ENCODE measurements at regions not wholly inside any gene's neighbourhood (a gene's known extent, or its start where the extent isn't known, plus 50 kb on each side); places are given as distances from the start of the nearest gene placed in this dataset.
A peak's percentile ranks its signal among the peaks of the same experiment; 100 is the strongest.
"Not testable (repeated sequence)": the region's sequence is repeated elsewhere in the genome, so short reads cannot be mapped to it uniquely, and the experiment has no call there.

GRCh38 chr4:153906231-153906630 is 117.3 kb upstream of the SFRP2 start:
- DNase-seq (ENCODE audit: missing footprints) = no peak
- no peak for ATAC-seq
- intact Hi-C loops (cut with DNase I) = no loop called here

- intact Hi-C loops (cut with DNase I) = no loop called here
- ATAC-seq = peak; percentile 94
- DNase-seq (ENCODE audit: missing footprints) = no peak
Measured at GRCh38 chr4:153905231-153905630, 116.3 kb upstream of the SFRP2 start.

DNA sequence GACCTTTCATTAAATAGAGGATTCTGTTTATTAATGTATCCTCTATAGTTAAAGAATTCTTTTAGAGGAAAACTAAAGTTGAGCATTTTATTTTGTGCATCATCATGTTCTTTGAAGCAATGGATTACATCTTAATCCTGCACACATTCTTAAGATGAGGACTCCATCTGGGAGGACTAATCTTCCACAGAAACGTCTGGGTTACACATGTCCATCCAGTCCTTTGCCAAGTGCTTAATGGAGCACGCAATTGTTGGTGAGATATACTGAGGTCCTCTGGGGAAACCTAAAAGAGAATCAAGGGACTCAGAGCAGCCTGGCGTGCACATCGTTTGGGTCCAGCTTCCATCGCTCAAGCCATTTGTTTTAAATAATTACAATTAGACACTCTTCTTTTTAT is 115.1 kb upstream of the SFRP2 start:
- intact Hi-C loops (cut with DNase I) = no loop called here
- DNase-seq (ENCODE audit: missing footprints) = no peak
- no peak for ATAC-seq

DNA sequence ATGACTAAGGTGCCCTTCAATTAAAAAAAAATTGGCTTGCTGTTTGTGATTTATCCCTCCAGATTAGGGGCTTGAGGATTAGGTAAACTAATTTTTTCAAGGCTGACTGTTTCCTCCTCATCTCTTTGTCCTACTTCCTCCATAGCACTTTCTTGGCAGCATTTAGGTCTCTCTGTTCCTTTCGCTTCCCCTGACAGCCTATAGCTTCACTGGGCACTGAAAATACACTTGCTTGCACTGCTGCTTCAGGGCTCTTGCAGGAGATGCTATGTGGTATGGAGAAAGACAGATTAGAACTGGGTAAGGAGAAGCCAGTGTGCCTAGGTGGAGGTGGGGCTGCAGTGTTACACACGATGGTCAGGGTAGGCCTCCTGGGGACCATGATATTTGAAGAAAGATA is 112.3 kb upstream of the SFRP2 start:
- DNase-seq (ENCODE audit: missing footprints) = no peak
- intact Hi-C loops (cut with DNase I) = no loop called here
- ATAC-seq = no peak

DNA sequence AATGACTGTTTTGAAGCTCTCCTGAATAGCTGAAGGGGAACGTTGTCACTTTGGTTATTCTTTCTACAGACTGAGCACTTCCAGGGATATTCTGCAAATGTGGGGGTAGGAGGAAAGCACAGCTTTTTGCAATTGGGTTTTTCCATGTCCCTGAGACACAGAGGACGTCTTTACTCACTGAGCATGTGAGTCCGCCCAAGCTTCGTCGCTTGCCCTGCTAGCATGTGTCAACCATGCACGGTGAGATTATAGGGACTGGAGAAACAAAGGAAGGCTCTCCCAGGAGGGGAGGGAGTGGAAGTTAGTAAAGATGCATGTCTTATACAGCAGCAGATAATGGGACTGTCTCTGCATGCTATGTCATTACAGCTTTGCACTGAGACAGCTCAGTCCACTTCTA is 111.5 kb upstream of the SFRP2 start:
- intact Hi-C loops (cut with DNase I) = no loop called here
- DNase-seq (ENCODE audit: missing footprints) (no peak), ATAC-seq (no peak)

DNA sequence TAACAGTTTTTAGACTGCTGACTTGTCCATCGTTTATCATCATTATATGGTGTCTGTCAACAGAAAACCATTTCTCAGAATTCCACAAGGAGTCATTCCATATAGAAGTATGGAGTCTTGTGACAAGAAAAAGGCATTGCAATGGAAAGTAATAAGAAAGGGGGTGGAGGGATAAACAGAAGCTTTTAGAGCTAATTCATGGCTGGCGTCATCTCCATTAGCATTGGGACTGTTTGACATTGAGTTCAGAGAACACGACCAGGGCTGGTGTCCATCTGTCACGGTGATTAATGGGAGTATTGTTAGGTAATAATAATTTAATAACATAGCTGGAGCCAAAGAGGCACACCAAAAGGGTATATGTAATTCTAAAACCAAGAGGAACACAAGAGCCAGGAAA is 101.9 kb upstream of the SFRP2 start:
- DNase-seq (ENCODE audit: missing footprints) (no peak), ATAC-seq (no peak)
- intact Hi-C loops (cut with DNase I) = no loop called here

DNA sequence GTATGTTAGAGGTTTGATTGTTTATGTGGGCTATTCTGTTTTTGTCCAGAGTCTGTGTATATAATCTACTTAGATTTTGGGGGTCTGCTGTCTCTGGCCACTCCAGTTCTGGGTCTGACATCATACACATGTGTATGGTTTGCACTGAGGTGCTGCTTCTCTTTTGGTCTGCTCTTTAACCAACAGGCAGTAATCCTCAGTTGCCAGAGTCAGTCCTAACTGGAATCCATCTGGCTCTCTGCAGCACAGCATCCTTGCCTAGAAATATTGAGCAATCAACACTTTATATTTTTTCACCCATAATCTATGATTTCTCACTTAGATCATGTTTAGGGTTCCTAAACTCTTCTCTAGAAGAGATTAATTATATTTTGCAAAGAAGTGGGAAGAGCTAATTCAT is 98.3 kb upstream of the SFRP2 start:
- DNase-seq (ENCODE audit: missing footprints) = no peak
- intact Hi-C loops (cut with DNase I) = no loop called here
- ATAC-seq = no peak

- DNase-seq (ENCODE audit: missing footprints) (no peak), ATAC-seq (no peak)
- intact Hi-C loops (cut with DNase I) = no loop called here
Measured at GRCh38 chr4:153884325-153884724, 95.4 kb upstream of the SFRP2 start.

- intact Hi-C loops (cut with DNase I) = no loop called here
- no peak for DNase-seq (ENCODE audit: missing footprints)
- no peak for ATAC-seq
Measured at GRCh38 chr4:153880983-153881382, 92.1 kb upstream of the SFRP2 start.

- intact Hi-C loops (cut with DNase I) = no loop called here
- no peak for ATAC-seq
- DNase-seq (ENCODE audit: missing footprints) = no peak
Measured at GRCh38 chr4:153877898-153878297, 89.0 kb upstream of the SFRP2 start.

- ATAC-seq = no peak
- no peak for DNase-seq (ENCODE audit: missing footprints)
- intact Hi-C loops (cut with DNase I) = no loop called here
Measured at GRCh38 chr4:153873741-153874140, 84.9 kb upstream of the SFRP2 start.

- DNase-seq (ENCODE audit: missing footprints); ATAC-seq; intact Hi-C loops (cut with DNase I): not testable (repeated sequence)
Measured at GRCh38 chr4:153866766-153867165, 77.9 kb upstream of the SFRP2 start.

- no peak for ATAC-seq
- intact Hi-C loops (cut with DNase I) = no loop called here
- DNase-seq (ENCODE audit: missing footprints) = no peak
Measured at GRCh38 chr4:153852501-153852900, 63.6 kb upstream of the SFRP2 start.

DNA sequence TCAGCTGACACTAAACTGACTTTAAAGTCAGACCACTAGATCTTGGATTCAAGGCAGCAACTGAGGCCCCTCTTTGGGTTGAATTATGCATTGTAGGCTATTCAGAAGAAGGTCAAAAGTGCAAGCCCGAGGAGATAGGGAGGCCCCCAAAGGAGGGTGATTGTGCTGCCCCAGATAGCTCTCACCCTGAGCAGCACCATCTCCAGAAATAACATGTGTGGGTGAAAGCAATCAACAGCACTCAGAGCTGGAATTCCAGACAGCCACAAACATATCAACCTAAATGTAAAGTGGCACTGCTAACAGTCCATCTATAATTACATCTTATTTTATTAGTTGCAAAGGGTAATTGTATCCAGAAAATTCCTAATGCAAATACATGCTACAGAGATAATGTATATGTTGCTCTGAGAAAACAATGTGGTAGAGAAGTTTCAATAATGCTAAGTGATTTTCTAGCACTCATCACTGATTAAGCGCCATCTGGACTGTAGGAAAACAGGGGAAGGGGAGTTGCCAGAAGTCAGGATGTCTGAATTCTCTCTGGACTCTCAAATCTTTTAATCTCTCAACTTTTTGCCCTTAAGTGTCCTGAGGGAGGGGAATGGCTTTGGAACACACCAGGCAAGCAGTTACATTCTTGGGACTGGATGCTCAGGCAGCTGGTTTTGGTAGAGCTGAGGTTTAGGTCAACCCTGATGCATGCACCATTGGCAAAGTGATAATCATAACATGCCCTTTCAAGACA is 61.8 kb upstream of the SFRP2 start:
- no peak for DNase-seq (ENCODE audit: missing footprints)
- ATAC-seq = peak; percentile 64
- intact Hi-C loops (cut with DNase I) = no loop called here

GRCh38 chr4:153844144-153844543 is 55.3 kb upstream of the SFRP2 start:
- intact Hi-C loops (cut with DNase I) = no loop called here
- DNase-seq (ENCODE audit: missing footprints) = no peak
- ATAC-seq = no peak
